ENCODE measurements at regions not wholly inside any gene's neighbourhood (a gene's known extent, or its start where the extent isn't known, plus 50 kb on each side); places are given as distances from the start of the nearest gene placed in this dataset.
"Not testable (repeated sequence)": the region's sequence is repeated elsewhere in the genome, so short reads cannot be mapped to it uniquely, and the experiment has no call there.

DNA sequence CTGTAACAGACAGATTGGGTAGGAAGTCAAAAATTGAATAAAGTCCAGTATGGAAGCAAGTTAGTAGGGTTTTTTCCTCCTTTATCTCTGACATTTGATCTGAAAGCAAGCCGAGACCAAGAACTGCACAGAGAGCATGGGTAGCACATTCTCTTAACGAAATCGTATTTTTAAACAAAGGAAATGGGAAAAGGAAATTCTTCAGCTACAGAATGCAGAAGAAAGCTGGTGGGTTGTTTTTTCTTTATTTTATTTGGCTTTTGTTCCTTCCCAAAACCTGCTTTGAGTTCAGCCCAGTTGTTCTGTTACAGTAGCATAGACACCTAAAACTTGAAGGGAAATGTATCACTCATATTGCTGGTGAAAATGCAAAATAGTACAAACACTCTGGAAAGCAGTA is 397.0 kb downstream of the GBE1 start:
- no peak for DNase-seq (ENCODE audit: low spot score)

- no peak for DNase-seq (ENCODE audit: low spot score)
These were observed 397.6 kb downstream of the GBE1 start for GRCh38 chr3:81363816-81364215.

DNA sequence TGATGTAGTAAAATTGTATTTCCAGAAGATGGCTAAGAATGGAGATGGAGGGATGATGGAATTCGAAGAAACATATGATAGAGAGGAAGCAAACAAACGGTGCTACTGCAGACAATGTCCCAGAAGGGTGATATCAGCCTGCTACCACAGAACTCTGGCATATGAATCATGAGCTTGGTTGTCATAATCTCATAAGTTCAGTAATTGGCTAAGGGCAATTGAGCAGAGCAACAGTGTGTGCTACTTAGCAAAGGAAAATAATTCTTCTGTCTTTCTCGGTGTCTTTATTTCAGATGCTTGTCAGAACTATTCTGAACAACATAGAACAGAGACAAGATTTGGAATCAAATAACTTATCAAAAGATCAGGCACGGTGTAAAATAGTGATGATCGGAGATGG is 407.3 kb downstream of the GBE1 start:
- DNase-seq (ENCODE audit: low spot score): no peak

DNA sequence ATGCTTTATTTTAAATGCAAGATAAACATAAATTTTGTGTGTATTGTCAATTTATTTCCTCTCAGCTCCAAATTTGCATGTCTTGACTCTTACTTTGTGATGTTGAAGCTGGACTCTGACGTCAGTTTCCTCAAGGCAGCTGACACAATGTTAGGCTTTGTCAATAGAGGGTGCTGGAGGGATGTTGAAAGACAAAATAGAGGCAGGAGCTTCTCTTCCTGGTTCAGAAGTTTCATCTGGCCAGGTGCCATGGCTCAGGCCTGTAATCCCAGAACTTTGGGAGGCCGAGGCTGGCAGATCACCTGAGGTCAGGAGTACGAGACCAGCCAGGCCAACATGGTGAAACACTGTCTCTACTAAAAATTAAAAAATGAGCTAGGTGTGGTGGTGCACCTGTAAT is 408.6 kb downstream of the GBE1 start:
- peak; percentile 20 for DNase-seq (ENCODE audit: low spot score)

GRCh38 chr3:81349816-81350340 is 411.6 kb downstream of the GBE1 start:
- no peak for DNase-seq (ENCODE audit: low spot score)

GRCh38 chr3:81339040-81339845 is 422.2 kb downstream of the GBE1 start:
- DNase-seq (ENCODE audit: low spot score): peak; percentile 11

DNA sequence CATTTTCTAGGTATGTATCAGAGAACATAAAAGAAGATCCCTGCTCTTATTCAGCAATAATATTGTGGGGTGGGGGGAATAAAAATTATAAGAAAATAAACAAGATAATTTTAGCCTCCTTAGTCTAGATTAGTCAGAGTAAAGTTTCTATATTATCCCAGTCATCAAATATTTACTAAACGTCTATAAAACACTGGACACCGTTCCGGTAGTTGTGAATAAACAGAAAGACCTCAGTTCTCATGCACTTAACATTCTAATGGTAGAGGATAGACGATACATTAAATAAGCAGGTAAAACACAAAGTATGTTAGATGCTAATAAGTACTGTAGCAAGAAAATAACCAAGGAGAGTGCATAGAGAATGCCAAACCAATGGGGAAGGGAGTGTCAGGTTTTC is 425.0 kb downstream of the GBE1 start:
- DNase-seq (ENCODE audit: low spot score): no peak

DNA sequence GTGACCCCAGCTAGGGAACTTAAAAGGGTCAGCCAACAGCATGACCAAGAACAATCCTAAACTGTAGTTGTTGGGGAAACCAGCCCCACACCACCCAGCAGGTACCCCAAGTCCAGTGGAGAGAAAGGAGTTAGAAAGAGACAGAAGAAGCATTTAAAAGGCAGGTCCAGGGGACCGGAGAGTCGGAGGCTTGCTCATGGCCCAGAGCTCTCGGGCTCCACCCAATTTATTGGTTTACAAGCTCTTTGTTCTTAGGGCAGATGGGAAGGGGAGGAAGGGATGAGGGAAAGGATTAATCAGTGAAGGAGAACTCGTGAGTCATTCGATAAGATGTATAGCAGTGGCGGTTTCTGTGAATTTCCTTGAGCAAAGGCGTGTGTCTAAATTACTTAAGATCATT is 431.6 kb downstream of the GBE1 start:
- DNase-seq (ENCODE audit: low spot score): not testable (repeated sequence)

DNA sequence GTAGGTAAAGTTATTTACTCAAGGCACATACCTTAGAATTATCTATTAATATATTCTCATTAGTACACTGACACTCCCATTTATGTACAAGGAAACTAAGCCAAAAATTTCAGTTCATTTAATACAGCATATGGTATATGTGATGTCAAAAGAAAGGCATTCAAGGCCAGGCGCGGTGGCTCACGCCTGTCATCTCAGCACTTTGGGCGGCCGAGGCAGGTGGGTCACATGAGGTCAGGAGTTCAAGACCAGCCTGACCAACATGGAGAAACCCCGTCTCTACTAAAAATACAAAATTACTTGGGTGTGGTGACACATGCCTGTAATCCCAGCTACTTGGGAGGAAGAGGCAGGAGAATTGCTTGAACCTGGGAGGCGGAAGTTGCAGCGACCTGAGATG is 435.2 kb downstream of the GBE1 start:
- DNase-seq (ENCODE audit: low spot score): no peak

DNA sequence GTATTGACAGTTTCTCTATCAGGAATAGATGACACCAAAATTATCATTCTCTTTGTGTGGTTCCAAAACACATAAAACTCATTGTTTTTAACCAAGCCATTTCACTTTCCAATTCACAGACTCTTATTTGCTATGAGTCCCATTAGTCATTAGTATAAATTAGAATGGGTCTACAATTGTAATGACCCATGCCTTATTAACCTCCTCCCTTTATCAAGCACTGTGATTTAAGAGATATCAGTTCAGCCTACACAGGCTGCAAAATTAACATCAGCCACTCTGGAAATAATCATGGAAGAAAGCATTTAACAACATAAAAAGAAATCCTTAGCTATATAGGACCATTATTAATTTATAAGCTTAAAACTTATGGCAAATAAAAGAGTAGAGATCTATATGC is 440.6 kb downstream of the GBE1 start:
- DNase-seq (ENCODE audit: low spot score): no peak

DNA sequence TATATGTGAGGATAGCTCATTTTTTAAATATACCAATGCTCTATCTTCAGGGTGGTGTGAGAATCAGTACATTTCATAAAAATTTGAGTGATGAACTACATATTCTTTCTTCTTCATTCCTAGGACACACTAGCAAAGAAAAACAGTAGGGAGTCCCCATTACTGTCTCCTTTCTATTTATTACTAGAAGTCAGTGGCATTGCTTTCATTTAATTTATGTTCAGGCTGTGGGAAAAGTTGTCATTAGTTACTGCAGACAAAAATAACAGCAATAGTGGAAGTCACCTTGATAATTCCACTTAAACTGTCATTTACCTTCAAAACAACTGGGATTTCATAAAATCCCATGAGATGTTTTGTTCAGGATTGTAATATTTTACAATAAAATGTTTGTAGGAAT is 446.4 kb downstream of the GBE1 start:
- DNase-seq (ENCODE audit: low spot score): no peak

- no peak for DNase-seq (ENCODE audit: low spot score)
These were observed 450.1 kb downstream of the GBE1 start for GRCh38 chr3:81311321-81311720.

DNA sequence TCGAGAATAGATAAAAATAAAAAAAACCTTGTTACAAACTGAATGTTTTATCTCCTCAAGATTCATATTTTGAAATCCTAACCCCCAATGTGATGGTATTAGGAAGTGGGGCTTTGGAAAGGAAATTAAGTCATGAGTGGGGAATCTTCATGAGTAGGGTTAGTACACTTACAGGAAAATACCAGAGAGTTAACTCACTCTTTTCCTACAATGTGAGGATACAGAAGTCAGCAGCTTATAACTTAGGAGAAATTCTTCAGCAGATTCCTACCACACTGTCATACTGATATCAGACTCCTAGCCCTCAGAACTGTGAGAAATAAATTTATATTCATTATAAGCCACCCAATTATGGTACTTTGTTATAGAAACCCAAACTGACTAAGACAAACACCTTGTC is 453.1 kb downstream of the GBE1 start:
- no peak for DNase-seq (ENCODE audit: low spot score)

GRCh38 chr3:81307221-81307620 is 454.2 kb downstream of the GBE1 start:
- no peak for DNase-seq (ENCODE audit: low spot score)

- DNase-seq (ENCODE audit: low spot score): no peak
These were observed 458.1 kb downstream of the GBE1 start for GRCh38 chr3:81303321-81303720.

DNA sequence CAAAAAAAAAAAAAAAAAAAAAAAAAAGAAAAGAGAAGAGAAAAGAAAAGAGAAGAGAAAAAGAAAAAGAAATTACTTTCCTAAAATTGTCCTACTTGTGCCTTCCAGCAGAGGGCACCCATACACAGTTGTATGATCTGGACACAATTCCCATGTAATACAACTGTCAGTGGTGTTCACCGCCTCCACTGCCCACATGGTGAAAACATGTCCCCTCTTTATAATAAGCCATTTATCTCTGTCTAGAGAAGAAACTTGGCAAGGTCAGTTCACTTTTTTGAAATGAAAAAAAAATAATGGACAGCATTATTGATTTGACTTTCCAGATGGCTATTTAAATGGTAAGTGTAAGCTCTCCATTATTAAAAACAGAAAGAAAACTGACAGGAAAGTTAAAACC is 459.4 kb downstream of the GBE1 start:
- peak; percentile 39 for DNase-seq (ENCODE audit: low spot score)

GRCh38 chr3:81301230-81301629 is 460.2 kb downstream of the GBE1 start:
- DNase-seq (ENCODE audit: low spot score): no peak

DNA sequence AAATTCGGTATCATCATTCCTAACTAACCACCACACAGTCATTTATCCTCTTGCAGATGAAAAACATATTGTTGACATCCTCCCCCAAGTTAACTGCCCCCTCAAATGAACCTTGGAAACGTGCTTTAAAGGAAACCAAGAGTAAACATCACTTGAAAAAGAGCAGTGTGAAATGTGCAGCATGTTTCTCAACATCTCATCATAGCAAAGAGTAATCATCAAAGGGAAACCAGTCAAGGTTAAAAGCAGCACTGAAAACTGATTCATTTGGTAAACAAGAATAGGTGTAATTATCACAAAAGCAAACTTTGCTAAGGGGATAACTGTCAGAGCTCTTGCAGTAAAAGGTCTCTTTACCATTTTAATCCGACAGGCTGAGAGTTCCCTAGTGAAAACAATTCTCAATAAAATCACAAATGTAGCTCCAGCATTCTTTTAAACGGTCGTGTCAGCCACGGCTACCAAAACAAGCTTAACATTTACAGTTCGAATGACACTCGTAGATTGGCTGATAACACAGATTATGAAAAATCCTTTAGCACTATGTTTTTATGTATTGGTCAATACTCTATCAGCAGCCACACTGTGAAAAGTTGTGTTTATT is 461.0 kb downstream of the GBE1 start:
- no peak for DNase-seq (ENCODE audit: low spot score)

GRCh38 chr3:81299481-81299880 is 462.0 kb downstream of the GBE1 start:
- no peak for DNase-seq (ENCODE audit: low spot score)

DNA sequence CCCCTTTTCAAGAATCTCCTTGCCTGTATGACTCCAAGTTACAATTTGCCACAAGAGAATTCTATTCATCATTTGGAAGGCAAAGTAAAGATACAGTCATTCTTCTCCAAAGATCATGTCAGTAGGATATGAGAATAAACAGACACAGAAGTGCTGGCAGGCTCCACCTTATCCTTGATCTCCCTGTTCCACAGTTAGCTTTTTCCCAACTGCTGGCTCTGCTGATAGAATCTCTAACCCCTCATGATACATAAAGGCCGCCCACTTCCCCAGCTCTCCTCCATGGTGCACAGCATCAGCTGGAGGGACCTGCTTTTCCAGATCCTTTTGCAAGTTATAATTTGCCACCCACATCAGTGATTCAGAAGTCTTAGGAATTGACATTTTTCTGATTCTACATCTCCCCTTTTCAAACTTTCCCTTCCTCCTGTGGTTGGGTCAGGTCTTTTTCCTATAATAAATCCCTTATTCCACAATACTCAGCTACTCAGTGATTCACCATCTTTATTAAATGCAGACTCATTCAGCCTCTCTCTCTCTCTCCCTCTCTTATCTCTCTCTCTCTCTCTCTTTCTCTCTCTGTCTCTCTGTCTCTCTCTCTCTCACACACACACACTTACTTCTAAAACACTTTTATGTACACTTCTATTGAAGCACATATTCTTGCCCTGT is 465.4 kb downstream of the GBE1 start:
- DNase-seq (ENCODE audit: low spot score): no peak

DNA sequence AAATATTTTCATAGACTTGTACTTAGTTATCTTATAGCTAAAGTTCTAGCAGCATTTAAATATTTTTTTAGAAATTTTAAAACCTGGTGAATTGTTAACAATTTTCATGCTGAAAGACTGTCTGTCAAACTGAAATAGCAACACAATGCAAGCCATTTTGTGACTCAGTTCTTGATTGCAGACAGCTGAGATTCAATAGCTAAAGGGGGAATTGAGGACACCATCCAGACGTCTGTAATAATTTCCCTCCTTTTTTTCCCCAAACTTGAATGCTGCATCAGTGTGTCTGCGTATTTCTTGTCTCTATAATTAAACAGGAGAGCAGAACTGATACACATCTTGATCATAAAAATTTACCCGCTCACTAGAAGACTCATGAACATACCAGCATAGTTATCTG is 468.3 kb downstream of the GBE1 start:
- DNase-seq (ENCODE audit: low spot score): no peak

DNA sequence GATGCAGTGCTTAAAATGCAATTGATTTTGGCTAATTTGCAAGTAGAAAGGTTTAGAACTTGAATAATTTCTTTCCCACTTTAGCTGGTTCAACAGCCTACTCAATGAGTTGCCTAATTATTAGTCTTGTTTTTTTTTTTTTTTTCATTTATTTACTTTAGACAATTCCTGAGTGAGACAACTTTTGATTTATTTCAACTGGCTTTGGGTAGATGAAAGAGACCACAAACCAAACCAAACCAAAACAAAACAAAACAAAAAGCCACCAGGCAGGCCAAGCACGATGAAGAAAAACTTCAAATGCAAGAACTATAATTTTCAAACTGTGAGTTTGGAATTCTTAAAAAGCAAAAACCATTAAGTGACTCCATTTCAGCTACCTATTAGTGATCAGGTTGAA is 469.9 kb downstream of the GBE1 start:
- DNase-seq (ENCODE audit: low spot score): no peak

- no peak for DNase-seq (ENCODE audit: low spot score)
These were observed 471.8 kb downstream of the GBE1 start for GRCh38 chr3:81289676-81290075.

Measured in A172 (cell line).